H1 (cell line): ENCODE measurements at regions not wholly inside any gene's neighbourhood (a gene's known extent, or its start where the extent isn't known, plus 50 kb on each side); places are given as distances from the start of the nearest gene placed in this dataset.
"Not testable (repeated sequence)": the region's sequence is repeated elsewhere in the genome, so short reads cannot be mapped to it uniquely, and the experiment has no call there.

ENCODE experiments used
- CEBPB ChIP-seq: IDR thresholded peaks from 2 replicates; pipeline ENCODE4 v1.6.1; 2012; ENCODE audit warnings: low read depth, low read length
- CTCF ChIP-seq, 3 experiments: IDR thresholded peaks; 1 replicate in 2 of 3; 2 replicates in 1 of 3; pipeline versions ENCODE4 v1.5.1 to v1.6.1; 2011; ENCODE audit warnings: low read length in 3 of 3, mild to moderate bottlenecking in 3 of 3, inconsistent platforms in 2 of 3, low read depth in 1 of 3, moderate library complexity in 1 of 3; ENCODE audit not compliant: insufficient read depth in 1 of 3; ENCODE audit errors: control extremely low read depth in 1 of 3
- GTF2F1 ChIP-seq: IDR thresholded peaks from 2 replicates; pipeline ENCODE4 v1.6.1; 2012; ENCODE audit warnings: low read depth, low read length, improper control_type of control experiment, borderline replicate concordance
- POLR2A ChIP-seq, 2 experiments: IDR thresholded peaks; 1 replicate in 1 of 2; 2 replicates in 1 of 2; pipeline ENCODE4 v1.6.1; 2011; ENCODE audit warnings: low read depth in 2 of 2, low read length in 2 of 2, mild to moderate bottlenecking in 2 of 2; ENCODE audit errors: control extremely low read depth in 1 of 2
- SP4 ChIP-seq: IDR thresholded peaks from 2 replicates; pipeline ENCODE4 v1.6.1; 2012; ENCODE audit warnings: low read length, inconsistent platforms

GRCh38 chr22:36080281-36080680 is 51.7 kb upstream of the RBFOX2 start:
- TF ChIP-seq CEBPB; CTCF (IDR thresholded peaks at IDR 0.05; ENCODE audit: control extremely low read depth in 1 of 3, insufficient read depth in 1 of 3, low read depth in 1 of 3, low read length in 3 of 3); GTF2F1; SP4; POLR2A (IDR thresholded peaks at IDR 0.05; ENCODE audit: control extremely low read depth in 1 of 2, low read depth in 2 of 2, low read length in 2 of 2): not testable (repeated sequence)
